HG02885 (cell line): ENCODE measurements at regions not wholly inside any gene's neighbourhood (a gene's known extent, or its start where the extent isn't known, plus 50 kb on each side); places are given as distances from the start of the nearest gene placed in this dataset.
"Not testable (repeated sequence)": the region's sequence is repeated elsewhere in the genome, so short reads cannot be mapped to it uniquely, and the experiment has no call there.

Experiments
- ATAC-seq: cut with Tn5 transposase; IDR thresholded peaks from one replicate; pipeline ENCODE4 v1.9.1; 2021; ENCODE audit warnings: mild to moderate bottlenecking; ENCODE audit not compliant: unreplicated experiment, poor library complexity

- ATAC-seq = no peak
Observed at GRCh38 chr2:149787206-149787605, 199.6 kb upstream of the MMADHC start.

GRCh38 chr2:149783284-149783683, 195.7 kb upstream of the MMADHC start:
- no peak for ATAC-seq

- ATAC-seq = no peak
Observed at GRCh38 chr2:149782572-149782971, 195.0 kb upstream of the MMADHC start.

- no peak for ATAC-seq
Observed at GRCh38 chr2:149781263-149781808, 193.8 kb upstream of the MMADHC start.

- ATAC-seq = no peak
Observed at GRCh38 chr2:149773006-149773405, 185.4 kb upstream of the MMADHC start.

GRCh38 chr2:149768320-149768799, 180.8 kb upstream of the MMADHC start:
- no peak for ATAC-seq

GRCh38 chr2:149767516-149767974, 180.0 kb upstream of the MMADHC start:
- ATAC-seq = no peak

GRCh38 chr2:149766339-149766738, 178.8 kb upstream of the MMADHC start:
- no peak for ATAC-seq

- ATAC-seq = no peak
Observed at GRCh38 chr2:149765636-149766035, 178.1 kb upstream of the MMADHC start.

GRCh38 chr2:149765003-149765402, 177.4 kb upstream of the MMADHC start:
- ATAC-seq = no peak

GRCh38 chr2:149763358-149763757, 175.8 kb upstream of the MMADHC start:
- no peak for ATAC-seq

- no peak for ATAC-seq
Observed at GRCh38 chr2:149761611-149762010, 174.0 kb upstream of the MMADHC start.

GRCh38 chr2:149759382-149759781, 171.8 kb upstream of the MMADHC start:
- not testable (repeated sequence) for ATAC-seq

GRCh38 chr2:149754722-149755121, 167.1 kb upstream of the MMADHC start:
- not testable (repeated sequence) for ATAC-seq

- no peak for ATAC-seq
Observed at GRCh38 chr2:149747456-149747855, 159.9 kb upstream of the MMADHC start.

- ATAC-seq = no peak
Observed at GRCh38 chr2:149745396-149746230, 158.0 kb upstream of the MMADHC start.

GRCh38 chr2:149744865-149745264, 157.3 kb upstream of the MMADHC start:
- no peak for ATAC-seq

- no peak for ATAC-seq
Observed at GRCh38 chr2:149743842-149744448, 156.4 kb upstream of the MMADHC start.

GRCh38 chr2:149741646-149742045, 154.1 kb upstream of the MMADHC start:
- ATAC-seq = no peak

GRCh38 chr2:149740490-149740889, 152.9 kb upstream of the MMADHC start:
- no peak for ATAC-seq

- no peak for ATAC-seq
Observed at GRCh38 chr2:149739883-149740265, 152.3 kb upstream of the MMADHC start.
